Endothelial cell of umbilical vein (primary cell): ENCODE measurements at regions not wholly inside any gene's neighbourhood (a gene's known extent, or its start where the extent isn't known, plus 50 kb on each side); places are given as distances from the start of the nearest gene placed in this dataset.

Experiments
- EZH2 ChIP-seq: IDR thresholded peaks from 2 replicates; pipeline ENCODE4 v1.6.1; 2012; ENCODE audit warnings: borderline replicate concordance, low read depth, mild to moderate bottlenecking, moderate library complexity, low read length, inconsistent platforms; ENCODE audit not compliant: severe bottlenecking
- FOS ChIP-seq: IDR thresholded peaks from 2 replicates; pipeline ENCODE4 v1.6.1; 2011; ENCODE audit warnings: mild to moderate bottlenecking, low read length, moderate library complexity, borderline replicate concordance; ENCODE audit not compliant: insufficient read depth
- GATA2 ChIP-seq: IDR thresholded peaks from 2 replicates; pipeline ENCODE4 v1.7.0; 2011; ENCODE audit warnings: low read depth, mild to moderate bottlenecking, moderate library complexity, mixed read lengths, low read length; ENCODE audit not compliant: insufficient read length, insufficient read depth
- JUN ChIP-seq: IDR thresholded peaks from 2 replicates; pipeline ENCODE4 v1.6.1; 2011; ENCODE audit warnings: borderline replicate concordance, low read depth; ENCODE audit not compliant: insufficient read length, insufficient read depth
- MYC ChIP-seq: IDR thresholded peaks from one replicate; pipeline ENCODE4 v1.6.1; 2011; ENCODE audit warnings: mild to moderate bottlenecking, low read depth, low read length
- POLR2A ChIP-seq: IDR thresholded peaks from 2 replicates; pipeline ENCODE4 v1.6.1; 2012; ENCODE audit warnings: low read depth, mild to moderate bottlenecking, control low read depth, low read length
- POLR2AphosphoS5 ChIP-seq: IDR thresholded peaks from 2 replicates; pipeline ENCODE4 v1.6.1; 2012; ENCODE audit warnings: low read depth, mild to moderate bottlenecking, control low read depth, low read length, moderate library complexity; ENCODE audit not compliant: insufficient read depth
- TF ChIP-seq, protein P1 (sequence below), 2 donors: IDR thresholded peaks; 1 replicate in 1 of 2; 2 replicates in 1 of 2; pipeline ENCODE4 v1.5.1; 2011; ENCODE audit warnings: low read length in 2 of 2, mild to moderate bottlenecking in 2 of 2, moderate library complexity in 2 of 2, control low read depth in 1 of 2, inconsistent platforms in 1 of 2, low read depth in 1 of 2; ENCODE audit not compliant: insufficient read depth in 1 of 2; ENCODE audit errors: extremely low read depth in 1 of 2
- TF ChIP-seq, protein P2 (sequence below): IDR thresholded peaks from 2 replicates; pipeline ENCODE4 v1.6.1; 2011; ENCODE audit not compliant: insufficient read depth, insufficient read length

DNA sequence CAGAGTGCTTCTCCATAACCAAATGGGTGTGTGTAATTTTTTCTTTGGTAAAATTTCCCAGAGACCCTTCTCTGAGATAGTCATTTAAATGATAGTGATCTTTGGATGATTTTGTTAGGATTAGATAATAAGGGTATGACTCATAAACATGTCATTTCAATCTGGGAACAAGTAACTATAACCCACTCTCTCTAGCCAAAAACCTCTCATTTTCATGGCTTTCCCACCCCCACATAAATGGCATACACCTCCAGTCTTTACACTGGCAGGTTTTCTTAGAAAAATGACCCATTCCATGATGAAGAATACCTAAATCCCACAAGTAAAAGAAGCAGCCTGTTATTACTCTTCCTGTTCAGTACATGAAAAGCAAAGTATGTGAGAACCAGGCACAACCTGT lies 572.0 kb upstream of the ZEB2 start:
- TF ChIP-seq, protein P1, sequence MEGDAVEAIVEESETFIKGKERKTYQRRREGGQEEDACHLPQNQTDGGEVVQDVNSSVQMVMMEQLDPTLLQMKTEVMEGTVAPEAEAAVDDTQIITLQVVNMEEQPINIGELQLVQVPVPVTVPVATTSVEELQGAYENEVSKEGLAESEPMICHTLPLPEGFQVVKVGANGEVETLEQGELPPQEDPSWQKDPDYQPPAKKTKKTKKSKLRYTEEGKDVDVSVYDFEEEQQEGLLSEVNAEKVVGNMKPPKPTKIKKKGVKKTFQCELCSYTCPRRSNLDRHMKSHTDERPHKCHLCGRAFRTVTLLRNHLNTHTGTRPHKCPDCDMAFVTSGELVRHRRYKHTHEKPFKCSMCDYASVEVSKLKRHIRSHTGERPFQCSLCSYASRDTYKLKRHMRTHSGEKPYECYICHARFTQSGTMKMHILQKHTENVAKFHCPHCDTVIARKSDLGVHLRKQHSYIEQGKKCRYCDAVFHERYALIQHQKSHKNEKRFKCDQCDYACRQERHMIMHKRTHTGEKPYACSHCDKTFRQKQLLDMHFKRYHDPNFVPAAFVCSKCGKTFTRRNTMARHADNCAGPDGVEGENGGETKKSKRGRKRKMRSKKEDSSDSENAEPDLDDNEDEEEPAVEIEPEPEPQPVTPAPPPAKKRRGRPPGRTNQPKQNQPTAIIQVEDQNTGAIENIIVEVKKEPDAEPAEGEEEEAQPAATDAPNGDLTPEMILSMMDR (IDR thresholded peaks at IDR 0.05; ENCODE audit: extremely low read depth in 1 of 2, insufficient read depth in 1 of 2, low read depth in 1 of 2, low read length in 2 of 2) = no peak
- TF ChIP-seq POLR2A = no peak
- TF ChIP-seq EZH2 = no peak
- TF ChIP-seq, protein P2, sequence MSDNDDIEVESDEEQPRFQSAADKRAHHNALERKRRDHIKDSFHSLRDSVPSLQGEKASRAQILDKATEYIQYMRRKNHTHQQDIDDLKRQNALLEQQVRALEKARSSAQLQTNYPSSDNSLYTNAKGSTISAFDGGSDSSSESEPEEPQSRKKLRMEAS = no peak
- TF ChIP-seq FOS = no peak
- TF ChIP-seq GATA2 = no peak
- TF ChIP-seq JUN = no peak
- TF ChIP-seq POLR2AphosphoS5 = no peak
- no peak for TF ChIP-seq MYC
